Mammary epithelial cell (primary cell): ENCODE measurements at regions not wholly inside any gene's neighbourhood (a gene's known extent, or its start where the extent isn't known, plus 50 kb on each side); places are given as distances from the start of the nearest gene placed in this dataset.

Experiments
- EZH2 ChIP-seq: IDR thresholded peaks from 2 replicates; pipeline ENCODE4 v1.6.1; 2012; ENCODE audit warnings: low read length, inconsistent platforms, borderline replicate concordance
- TF ChIP-seq, protein P1 (sequence below), 2 donors: IDR thresholded peaks in 1 of 2; conservative IDR thresholded peaks in 1 of 2; 2 replicates each; pipeline ENCODE4 v1.5.1; 2011 to 2012; ENCODE audit warnings: inconsistent platforms in 2 of 2, low read length in 2 of 2, mild to moderate bottlenecking in 2 of 2, control low read depth in 1 of 2, low read depth in 1 of 2; ENCODE audit not compliant: insufficient read depth in 1 of 2; ENCODE audit errors: extremely low read depth in 1 of 2

- TF ChIP-seq, protein P1, sequence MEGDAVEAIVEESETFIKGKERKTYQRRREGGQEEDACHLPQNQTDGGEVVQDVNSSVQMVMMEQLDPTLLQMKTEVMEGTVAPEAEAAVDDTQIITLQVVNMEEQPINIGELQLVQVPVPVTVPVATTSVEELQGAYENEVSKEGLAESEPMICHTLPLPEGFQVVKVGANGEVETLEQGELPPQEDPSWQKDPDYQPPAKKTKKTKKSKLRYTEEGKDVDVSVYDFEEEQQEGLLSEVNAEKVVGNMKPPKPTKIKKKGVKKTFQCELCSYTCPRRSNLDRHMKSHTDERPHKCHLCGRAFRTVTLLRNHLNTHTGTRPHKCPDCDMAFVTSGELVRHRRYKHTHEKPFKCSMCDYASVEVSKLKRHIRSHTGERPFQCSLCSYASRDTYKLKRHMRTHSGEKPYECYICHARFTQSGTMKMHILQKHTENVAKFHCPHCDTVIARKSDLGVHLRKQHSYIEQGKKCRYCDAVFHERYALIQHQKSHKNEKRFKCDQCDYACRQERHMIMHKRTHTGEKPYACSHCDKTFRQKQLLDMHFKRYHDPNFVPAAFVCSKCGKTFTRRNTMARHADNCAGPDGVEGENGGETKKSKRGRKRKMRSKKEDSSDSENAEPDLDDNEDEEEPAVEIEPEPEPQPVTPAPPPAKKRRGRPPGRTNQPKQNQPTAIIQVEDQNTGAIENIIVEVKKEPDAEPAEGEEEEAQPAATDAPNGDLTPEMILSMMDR (conservative IDR thresholded peaks at IDR 0.05 in 1 of 2, IDR thresholded peaks at IDR 0.05 in 1 of 2; ENCODE audit: extremely low read depth in 1 of 2, insufficient read depth in 1 of 2, low read depth in 1 of 2, low read length in 2 of 2), result no peak
- TF ChIP-seq EZH2, result no peak
These were observed 179.4 kb upstream of the INHBA start for GRCh38 chr7:41882256-41882655.
